K562 (cell line): ENCODE measurements at regions not wholly inside any gene's neighbourhood (a gene's known extent, or its start where the extent isn't known, plus 50 kb on each side); places are given as distances from the start of the nearest gene placed in this dataset.

ENCODE experiments used
- BRF2 ChIP-seq: IDR thresholded peaks from 3 replicates; pipeline ENCODE4 v1.6.1; 2011; ENCODE audit warnings: borderline replicate concordance, mild to moderate bottlenecking; ENCODE audit not compliant: insufficient read length, insufficient read depth
- CTCF ChIP-seq, 3 experiments: IDR thresholded peaks in 2 of 3; conservative IDR thresholded peaks in 1 of 3; 2 replicates each; pipeline ENCODE4 v1.5.1; 2011 to 2012; ENCODE audit warnings: low read length in 3 of 3, mild to moderate bottlenecking in 3 of 3, control low read depth in 2 of 3, improper control_type of control experiment in 1 of 3, inconsistent platforms in 1 of 3, low read depth in 1 of 3, mixed read lengths in 1 of 3, moderate library complexity in 1 of 3; ENCODE audit not compliant: insufficient read depth in 2 of 3
- GTF2A2 ChIP-seq: IDR thresholded peaks from 2 replicates; pipeline ENCODE4 v1.6.1; 2016; ENCODE audit warnings: mild to moderate bottlenecking, missing genetic modification characterization, missing compliant biosample characterization
- NR3C1 ChIP-seq: sonication (generic); formaldehyde crosslinking; IDR thresholded peaks from 2 replicates; pipeline ENCODE4 v1.8.1; 2022; ENCODE audit warnings: missing genetic modification reagents
- PATZ1 ChIP-seq: fragments of 250-450 bp; sonication (Bioruptor Pico); IDR thresholded peaks from 2 replicates; pipeline ENCODE4 v1.5.0; 2020; ENCODE audit warnings: mild to moderate bottlenecking, borderline replicate concordance
- SOX6 ChIP-seq: fragments of 450-650 bp; IDR thresholded peaks from 2 replicates; pipeline ENCODE4 v1.6.1; 2014; ENCODE audit warnings: mild to moderate bottlenecking
- SRSF1 ChIP-seq: fragments of 200-400 bp; formaldehyde crosslinking; IDR thresholded peaks from 2 replicates; pipeline ENCODE4 v1.6.1; 2017; ENCODE audit warnings: mild to moderate bottlenecking, low read depth, low read length, moderate library complexity
- TCF7L2 ChIP-seq: fragments of 150-350 bp; IDR thresholded peaks from 2 replicates; pipeline ENCODE4 v1.6.1; 2016; ENCODE audit warnings: low read depth, mild to moderate bottlenecking, low read length, moderate library complexity
- U2AF2 ChIP-seq: fragments of 200-400 bp; formaldehyde crosslinking; optimal IDR thresholded peaks from 2 replicates; pipeline ENCODE3; 2017; ENCODE audit warnings: low read depth, mild to moderate bottlenecking, low read length
- ZNF121 ChIP-seq: sonication (generic); formaldehyde crosslinking; conservative IDR thresholded peaks from 2 replicates; pipeline ENCODE4 v1.8.0; 2022; ENCODE audit warnings: missing genetic modification reagents
- ZNF232 ChIP-seq: sonication (generic); formaldehyde crosslinking; IDR thresholded peaks from 2 replicates; pipeline ENCODE4 v1.8.0; 2022; ENCODE audit warnings: mild to moderate bottlenecking, missing genetic modification reagents
- ZNF318 ChIP-seq, 2 experiments: fragments of 450-650 bp; IDR thresholded peaks; 2 replicates each; pipeline ENCODE4 v1.6.1; 2016; ENCODE audit warnings: mild to moderate bottlenecking in 2 of 2, borderline replicate concordance in 1 of 2, low read depth in 1 of 2, moderate library complexity in 1 of 2

- TF ChIP-seq GTF2A2 (tag), result no peak
- no peak for TF ChIP-seq NR3C1 (CRISPR knock-in tag)
- TF ChIP-seq SRSF1, result no peak
- TF ChIP-seq ZNF232 (CRISPR knock-in tag), result no peak
- TF ChIP-seq SOX6, result no peak
- no peak for TF ChIP-seq CTCF (IDR thresholded peaks at IDR 0.05 in 2 of 3, conservative IDR thresholded peaks at IDR 0.05 in 1 of 3; ENCODE audit: insufficient read depth in 2 of 3, low read depth in 1 of 3, low read length in 3 of 3)
- TF ChIP-seq ZNF318 (IDR thresholded peaks at IDR 0.05; ENCODE audit: borderline replicate concordance in 1 of 2, low read depth in 1 of 2), result no peak
- no peak for TF ChIP-seq U2AF2
- TF ChIP-seq PATZ1 (CRISPR knock-in tag), result no peak
- TF ChIP-seq TCF7L2, result no peak
- no peak for TF ChIP-seq ZNF121
- no peak for TF ChIP-seq BRF2
These were observed 337.5 kb upstream of the SPANXN4 start for GRCh38 chrX:142688256-142688655.
